PFSK-1 (cell line): ENCODE measurements at regions not wholly inside any gene's neighbourhood (a gene's known extent, or its start where the extent isn't known, plus 50 kb on each side); places are given as distances from the start of the nearest gene placed in this dataset.

Experiments
- FOXP2 ChIP-seq: optimal IDR thresholded peaks from 2 replicates; pipeline ENCODE3; 2011; ENCODE audit warnings: borderline replicate concordance, control low read depth, inconsistent platforms; ENCODE audit not compliant: insufficient read depth; ENCODE audit errors: extremely low read length, extremely low read depth
- POLR2AphosphoS5 ChIP-seq: IDR thresholded peaks from 2 replicates; pipeline ENCODE4 v1.6.1; 2012; ENCODE audit warnings: low read depth, mild to moderate bottlenecking, control low read depth, low read length, moderate library complexity
- REST ChIP-seq, 2 experiments: IDR thresholded peaks; 2 replicates each; pipeline versions ENCODE4 v1.6.1 to v1.8.0; 2011 to 2012; ENCODE audit warnings: low read depth in 2 of 2, low read length in 2 of 2, control low read depth in 1 of 2, inconsistent platforms in 1 of 2, mild to moderate bottlenecking in 1 of 2, moderate library complexity in 1 of 2; ENCODE audit not compliant: insufficient read depth in 1 of 2
- SIN3A ChIP-seq: IDR thresholded peaks from 2 replicates; pipeline ENCODE4 v1.6.1; 2012; ENCODE audit warnings: mild to moderate bottlenecking, low read length, moderate library complexity, borderline replicate concordance; ENCODE audit not compliant: insufficient read depth
- TAF1 ChIP-seq: IDR thresholded peaks from 2 replicates; pipeline ENCODE4 v1.6.1; 2012; ENCODE audit warnings: low read length, control low read depth, borderline replicate concordance; ENCODE audit not compliant: insufficient read depth

- TF ChIP-seq FOXP2 = no peak
These were observed 73.2 kb upstream of the VCX2 start for GRCh38 chrX:8244301-8244700.

GRCh38 chrX:8245411-8245810 lies 74.3 kb upstream of the VCX2 start:
- TF ChIP-seq SIN3A = no peak
- TF ChIP-seq POLR2AphosphoS5 = no peak
- no peak for TF ChIP-seq FOXP2
- no peak for TF ChIP-seq TAF1
- peak; percentile 38 to 86; a peak in 3 of 4 replicates for TF ChIP-seq REST (IDR thresholded peaks at IDR 0.05; ENCODE audit: insufficient read depth in 1 of 2, low read depth in 2 of 2, low read length in 2 of 2)

GRCh38 chrX:8253096-8253495 lies 82.0 kb upstream of the VCX2 start:
- no peak for TF ChIP-seq FOXP2
- no peak for TF ChIP-seq POLR2AphosphoS5
- TF ChIP-seq SIN3A = no peak
- no peak for TF ChIP-seq REST (IDR thresholded peaks at IDR 0.05; ENCODE audit: insufficient read depth in 1 of 2, low read depth in 2 of 2, low read length in 2 of 2)
- no peak for TF ChIP-seq TAF1

GRCh38 chrX:8254401-8254800 lies 83.3 kb upstream of the VCX2 start:
- TF ChIP-seq REST (IDR thresholded peaks at IDR 0.05; ENCODE audit: insufficient read depth in 1 of 2, low read depth in 2 of 2, low read length in 2 of 2) = no peak
- TF ChIP-seq SIN3A = no peak
- no peak for TF ChIP-seq TAF1
- no peak for TF ChIP-seq POLR2AphosphoS5
- TF ChIP-seq FOXP2 = no peak

GRCh38 chrX:8272821-8273220 lies 101.8 kb upstream of the VCX2 start:
- TF ChIP-seq SIN3A = no peak
- no peak for TF ChIP-seq REST (IDR thresholded peaks at IDR 0.05; ENCODE audit: insufficient read depth in 1 of 2, low read depth in 2 of 2, low read length in 2 of 2)
- TF ChIP-seq TAF1 = no peak
- no peak for TF ChIP-seq FOXP2
- TF ChIP-seq POLR2AphosphoS5 = no peak

- TF ChIP-seq FOXP2 (no peak), POLR2AphosphoS5 (no peak), REST (IDR thresholded peaks at IDR 0.05; ENCODE audit: insufficient read depth in 1 of 2, low read depth in 2 of 2, low read length in 2 of 2) (no peak), TAF1 (no peak), SIN3A (no peak)
These were observed 102.4 kb upstream of the VCX2 start for GRCh38 chrX:8273451-8273895.
